HepG2 (cell line): ENCODE measurements at regions not wholly inside any gene's neighbourhood (a gene's known extent, or its start where the extent isn't known, plus 50 kb on each side); places are given as distances from the start of the nearest gene placed in this dataset.

Experiments used
- AKNA ChIP-seq: sonication (generic); formaldehyde crosslinking; IDR thresholded peaks from 2 replicates; pipeline ENCODE4 v1.4.0; 2020; ENCODE audit warnings: missing genetic modification reagents, borderline replicate concordance
- CENPX ChIP-seq: sonication (generic); formaldehyde crosslinking; IDR thresholded peaks from 2 replicates; pipeline ENCODE4 v1.9.0; 2021; ENCODE audit warnings: mild to moderate bottlenecking, missing genetic modification reagents, moderate library complexity
- FOXC1 ChIP-seq: sonication (generic); formaldehyde crosslinking; IDR thresholded peaks from 2 replicates; pipeline ENCODE4 v1.8.0; 2022; ENCODE audit warnings: mild to moderate bottlenecking, missing genetic modification reagents, borderline replicate concordance
- FOXK2 ChIP-seq: fragments of 450-650 bp; IDR thresholded peaks from 2 replicates; pipeline ENCODE4 v1.6.1; 2016
- GZF1 ChIP-seq: sonication (generic); formaldehyde crosslinking; IDR thresholded peaks from 2 replicates; pipeline ENCODE4 v1.5.1; 2020; ENCODE audit warnings: mild to moderate bottlenecking, missing genetic modification reagents
- IKZF4 ChIP-seq: sonication (generic); formaldehyde crosslinking; IDR thresholded peaks from 2 replicates; pipeline ENCODE4 v1.5.1; 2020; ENCODE audit warnings: borderline replicate concordance, mild to moderate bottlenecking, low read depth, missing genetic modification reagents; ENCODE audit errors: not compliant biosample characterization
- LBX2 ChIP-seq: sonication (generic); formaldehyde crosslinking; IDR thresholded peaks from 2 replicates; pipeline ENCODE4 v1.5.0; 2020; ENCODE audit warnings: missing genetic modification reagents, mild to moderate bottlenecking, borderline replicate concordance
- MED1 ChIP-seq: sonication (generic); formaldehyde crosslinking; IDR thresholded peaks from 2 replicates; pipeline ENCODE4 v1.4.0; 2020; ENCODE audit warnings: missing genetic modification reagents
- MTA3 ChIP-seq: sonication (generic); formaldehyde crosslinking; IDR thresholded peaks from 2 replicates; pipeline ENCODE4 v1.4.0; 2020; ENCODE audit warnings: missing genetic modification reagents
- NFE2 ChIP-seq: sonication (generic); formaldehyde crosslinking; IDR thresholded peaks from 2 replicates; pipeline ENCODE4 v1.4.0; 2020; ENCODE audit warnings: missing genetic modification reagents
- NFRKB ChIP-seq: fragments of 450-650 bp; IDR thresholded peaks from 2 replicates; pipeline ENCODE4 v1.6.1; 2017
- NONO ChIP-seq, 2 experiments: fragments of 450-650 bp in 1 of 2; sonication (generic) in 1 of 2; formaldehyde crosslinking in 1 of 2; IDR thresholded peaks in 1 of 2; conservative IDR thresholded peaks in 1 of 2; 2 replicates each; pipeline versions ENCODE4 v1.6.1 to v1.8.0; 2017 to 2022; ENCODE audit warnings: mild to moderate bottlenecking in 1 of 2, missing genetic modification reagents in 1 of 2, moderate library complexity in 1 of 2
- ZBTB21 ChIP-seq: sonication (generic); formaldehyde crosslinking; IDR thresholded peaks from 2 replicates; pipeline ENCODE4 v1.4.0; 2020; ENCODE audit warnings: missing genetic modification reagents
- ZBTB3 ChIP-seq: sonication (generic); formaldehyde crosslinking; IDR thresholded peaks from 2 replicates; pipeline ENCODE4 v1.4.0; 2020; ENCODE audit warnings: low read depth, mild to moderate bottlenecking, moderate library complexity, missing genetic modification reagents, borderline replicate concordance
- ZBTB44 ChIP-seq: sonication (generic); formaldehyde crosslinking; IDR thresholded peaks from 2 replicates; pipeline ENCODE4 v1.4.0; 2020; ENCODE audit warnings: missing genetic modification reagents
- ZC3H4 ChIP-seq: sonication (generic); formaldehyde crosslinking; IDR thresholded peaks from 2 replicates; pipeline ENCODE4 v1.4.0; 2020; ENCODE audit warnings: missing genetic modification reagents, borderline replicate concordance
- ZNF3 ChIP-seq: IDR thresholded peaks from 2 replicates; pipeline ENCODE4 v1.7.0; 2017; ENCODE audit warnings: inconsistent platforms
- ZNF547 ChIP-seq: sonication (generic); formaldehyde crosslinking; IDR thresholded peaks from 2 replicates; pipeline ENCODE4 v1.5.1; 2020; ENCODE audit warnings: mild to moderate bottlenecking, missing genetic modification reagents
- ZSCAN29 ChIP-seq: sonication (generic); formaldehyde crosslinking; conservative IDR thresholded peaks from 2 replicates; pipeline ENCODE4 v1.4.0; 2020; ENCODE audit warnings: mild to moderate bottlenecking, missing genetic modification reagents
- TF ChIP-seq, protein P1 (sequence below): sonication (generic); formaldehyde crosslinking; IDR thresholded peaks from 2 replicates; pipeline ENCODE4 v1.4.0; 2020; ENCODE audit warnings: missing genetic modification reagents

DNA sequence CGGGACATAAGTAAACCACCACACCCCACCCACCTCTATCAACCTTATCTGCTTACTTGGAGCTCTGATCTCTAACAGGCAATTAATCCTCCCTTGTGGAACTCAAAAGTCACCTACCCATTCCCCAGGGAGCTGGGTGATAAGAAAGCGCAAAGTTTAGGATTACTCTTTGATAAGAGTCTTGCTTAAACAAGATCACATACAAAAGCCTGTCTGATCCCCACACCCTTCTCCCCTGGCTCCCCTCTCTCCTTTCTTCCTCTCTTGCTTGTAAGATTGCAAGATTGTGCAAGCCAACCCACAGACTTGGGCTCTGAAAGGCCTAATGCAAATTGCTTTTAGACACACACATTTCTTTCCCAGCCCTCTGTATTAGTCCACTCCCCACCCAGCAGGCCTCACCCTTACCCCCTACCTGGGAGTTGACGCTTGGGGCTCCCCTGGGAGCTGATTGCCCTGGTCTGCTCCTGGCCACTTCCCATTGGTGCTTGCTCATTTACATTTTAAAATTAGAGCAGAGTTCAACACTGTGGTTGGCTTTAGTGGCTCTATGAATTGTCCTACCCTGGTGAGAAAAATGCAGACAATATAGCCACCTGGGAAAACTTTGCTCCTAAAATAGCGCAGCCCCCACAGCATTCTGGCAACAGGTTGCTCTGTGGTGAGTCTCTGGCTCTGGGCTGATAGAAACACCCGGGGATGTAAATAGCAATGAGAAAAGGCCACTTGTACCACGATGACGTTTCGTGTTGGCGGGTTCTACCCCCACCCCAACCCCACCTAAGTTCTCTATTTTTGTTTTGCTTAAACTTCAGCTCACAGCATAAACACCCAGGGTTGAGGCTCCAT is 58.9 kb upstream of the EPCAM start (continued):
- TF ChIP-seq LBX2 (CRISPR knock-in tag) (no peak), NONO (IDR thresholded peaks at IDR 0.05) (no peak), NONO (CRISPR knock-in tag; conservative IDR thresholded peaks at IDR 0.05) (peak; percentile 62), IKZF4 (no peak), CENPX (no peak), FOXC1 (CRISPR knock-in tag) (no peak), ZSCAN29 (CRISPR knock-in tag) (no peak), FOXK2 (no peak), MTA3 (CRISPR knock-in tag) (no peak), ZBTB3 (no peak), AKNA (no peak), ZBTB21 (CRISPR knock-in tag) (no peak), ZBTB44 (CRISPR knock-in tag) (no peak), NFRKB (no peak), NFE2 (no peak), GZF1 (CRISPR knock-in tag) (no peak), ZNF3 (CRISPR knock-in tag) (no peak), ZNF547 (no peak), MED1 (CRISPR knock-in tag) (peak; percentile 49; the same call in 1 of the 2 replicates), ZC3H4 (no peak)
- TF ChIP-seq, protein P1, sequence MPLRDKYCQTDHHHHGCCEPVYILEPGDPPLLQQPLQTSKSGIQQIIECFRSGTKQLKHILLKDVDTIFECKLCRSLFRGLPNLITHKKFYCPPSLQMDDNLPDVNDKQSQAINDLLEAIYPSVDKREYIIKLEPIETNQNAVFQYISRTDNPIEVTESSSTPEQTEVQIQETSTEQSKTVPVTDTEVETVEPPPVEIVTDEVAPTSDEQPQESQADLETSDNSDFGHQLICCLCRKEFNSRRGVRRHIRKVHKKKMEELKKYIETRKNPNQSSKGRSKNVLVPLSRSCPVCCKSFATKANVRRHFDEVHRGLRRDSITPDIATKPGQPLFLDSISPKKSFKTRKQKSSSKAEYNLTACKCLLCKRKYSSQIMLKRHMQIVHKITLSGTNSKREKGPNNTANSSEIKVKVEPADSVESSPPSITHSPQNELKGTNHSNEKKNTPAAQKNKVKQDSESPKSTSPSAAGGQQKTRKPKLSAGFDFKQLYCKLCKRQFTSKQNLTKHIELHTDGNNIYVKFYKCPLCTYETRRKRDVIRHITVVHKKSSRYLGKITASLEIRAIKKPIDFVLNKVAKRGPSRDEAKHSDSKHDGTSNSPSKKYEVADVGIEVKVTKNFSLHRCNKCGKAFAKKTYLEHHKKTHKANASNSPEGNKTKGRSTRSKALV (CRISPR knock-in tag): no peak; the same call in 1 of the 2 replicates
